ENCODE measurements at regions not wholly inside any gene's neighbourhood (a gene's known extent, or its start where the extent isn't known, plus 50 kb on each side); places are given as distances from the start of the nearest gene placed in this dataset.

- H4K20me1 ChIP-seq (ENCODE audit: insufficient read depth, low read length), result no peaks in the 10 kb centered on the region
- H3K4me3 ChIP-seq (ENCODE audit: insufficient read depth, low read length), result no peak overlapping the region
- H3K4me2 ChIP-seq (ENCODE audit: insufficient read depth, low read length), result no peak overlapping the region
- no peak overlapping the region for H2AFZ ChIP-seq (ENCODE audit: low read length)
- H3K27me3 ChIP-seq (ENCODE audit: insufficient read depth, low read length), result no peaks in the 10 kb centered on the region
- H3K4me1 ChIP-seq (ENCODE audit: insufficient read depth, low read length), result no peaks in the 10 kb centered on the region
- H3K27ac ChIP-seq (ENCODE audit: low read depth, low read length), result no peak overlapping the region
- H3K79me2 ChIP-seq (ENCODE audit: insufficient read depth, low read length), result no peaks in the 10 kb centered on the region
- H3K36me3 ChIP-seq (ENCODE audit: insufficient read depth, low read length), result no peaks in the 10 kb centered on the region
- H3K9me3 ChIP-seq (ENCODE audit: low read depth, low read length), result no peaks in the 10 kb centered on the region
- no peak for TF ChIP-seq CTCF (IDR thresholded peaks at IDR 0.05; ENCODE audit: extremely low read depth, low read depth, low read length)
- no peak for DNase-seq (ENCODE audit: insufficient read length, low spot score, missing footprints)
These were observed 191.4 kb downstream of the MBD2 start for GRCh38 chr18:54033052-54033451.

GRCh38 chr18:54032412-54032811, 192.1 kb downstream of the MBD2 start:
- H3K4me3 ChIP-seq (ENCODE audit: insufficient read depth, low read length), result no peak overlapping the region
- H4K20me1 ChIP-seq (ENCODE audit: insufficient read depth, low read length), result no peaks in the 10 kb centered on the region
- H3K79me2 ChIP-seq (ENCODE audit: insufficient read depth, low read length), result no peaks in the 10 kb centered on the region
- no peak overlapping the region for H2AFZ ChIP-seq (ENCODE audit: low read length)
- DNase-seq (ENCODE audit: insufficient read length, low spot score, missing footprints), result no peak
- H3K9me3 ChIP-seq (ENCODE audit: low read depth, low read length), result no peaks in the 10 kb centered on the region
- no peaks in the 10 kb centered on the region for H3K4me1 ChIP-seq (ENCODE audit: insufficient read depth, low read length)
- H3K4me2 ChIP-seq (ENCODE audit: insufficient read depth, low read length), result no peak overlapping the region
- no peak for TF ChIP-seq CTCF (IDR thresholded peaks at IDR 0.05; ENCODE audit: extremely low read depth, low read depth, low read length)
- H3K27me3 ChIP-seq (ENCODE audit: insufficient read depth, low read length), result no peaks in the 10 kb centered on the region
- H3K36me3 ChIP-seq (ENCODE audit: insufficient read depth, low read length), result no peaks in the 10 kb centered on the region
- H3K27ac ChIP-seq (ENCODE audit: low read depth, low read length), result no peak overlapping the region

GRCh38 chr18:54031243-54031642, 193.2 kb downstream of the MBD2 start:
- TF ChIP-seq CTCF (IDR thresholded peaks at IDR 0.05; ENCODE audit: extremely low read depth, low read depth, low read length), result no peak
- no peaks in the 10 kb centered on the region for H4K20me1 ChIP-seq (ENCODE audit: insufficient read depth, low read length)
- H3K4me3 ChIP-seq (ENCODE audit: insufficient read depth, low read length), result no peak overlapping the region
- H3K4me1 ChIP-seq (ENCODE audit: insufficient read depth, low read length), result no peaks in the 10 kb centered on the region
- no peaks in the 10 kb centered on the region for H3K27me3 ChIP-seq (ENCODE audit: insufficient read depth, low read length)
- no peak overlapping the region for H3K4me2 ChIP-seq (ENCODE audit: insufficient read depth, low read length)
- no peak overlapping the region for H3K27ac ChIP-seq (ENCODE audit: low read depth, low read length)
- H3K79me2 ChIP-seq (ENCODE audit: insufficient read depth, low read length), result no peaks in the 10 kb centered on the region
- no peaks in the 10 kb centered on the region for H3K36me3 ChIP-seq (ENCODE audit: insufficient read depth, low read length)
- no peak for DNase-seq (ENCODE audit: insufficient read length, low spot score, missing footprints)
- H3K9me3 ChIP-seq (ENCODE audit: low read depth, low read length), result no peaks in the 10 kb centered on the region
- no peak overlapping the region for H2AFZ ChIP-seq (ENCODE audit: low read length)

- Histone ChIP-seq H4K20me1 (ENCODE audit: insufficient read depth, low read length) (no peaks in the 10 kb centered on the region), H2AFZ (ENCODE audit: low read length) (no peak overlapping the region), H3K27ac (ENCODE audit: low read depth, low read length) (no peak overlapping the region), H3K4me1 (ENCODE audit: insufficient read depth, low read length) (no peaks in the 10 kb centered on the region), H3K9me3 (ENCODE audit: low read depth, low read length) (no peaks in the 10 kb centered on the region), H3K27me3 (ENCODE audit: insufficient read depth, low read length) (no peaks in the 10 kb centered on the region), H3K79me2 (ENCODE audit: insufficient read depth, low read length) (no peaks in the 10 kb centered on the region), H3K4me3 (ENCODE audit: insufficient read depth, low read length) (no peak overlapping the region), H3K36me3 (ENCODE audit: insufficient read depth, low read length) (no peaks in the 10 kb centered on the region), H3K4me2 (ENCODE audit: insufficient read depth, low read length) (no peak overlapping the region)
- no peak for TF ChIP-seq CTCF (IDR thresholded peaks at IDR 0.05; ENCODE audit: extremely low read depth, low read depth, low read length)
- no peak for DNase-seq (ENCODE audit: insufficient read length, low spot score, missing footprints)
These were observed 194.0 kb downstream of the MBD2 start for GRCh38 chr18:54030434-54030833.
